HFF-Myc (cell line): ENCODE measurements at regions not wholly inside any gene's neighbourhood (a gene's known extent, or its start where the extent isn't known, plus 50 kb on each side); places are given as distances from the start of the nearest gene placed in this dataset.

ENCODE experiments used
- DNase-seq: peaks from one replicate; pipeline ENCODE4 v3.0.0-alpha.2; 2011; ENCODE audit warnings: low read depth; ENCODE audit errors: extremely low read depth
- H3K4me3 ChIP-seq: replicated peaks from 2 replicates; pipeline ENCODE4 v1.5.1; 2011; ENCODE audit warnings: low read depth, mild to moderate bottlenecking, control low read depth, low read length
- CTCF ChIP-seq: IDR thresholded peaks from 2 replicates; pipeline ENCODE4 v1.5.1; 2012; ENCODE audit warnings: mild to moderate bottlenecking, low read depth, low read length, control low read depth; ENCODE audit errors: missing control alignments

- DNase-seq = no peak
- no peak overlapping the region for H3K4me3 ChIP-seq
- TF ChIP-seq CTCF = no peak
Measured at GRCh38 chr10:110366635-110367034, 61.9 kb upstream of the SMNDC1 start.

- no peak for DNase-seq
- TF ChIP-seq CTCF = no peak
- no peak overlapping the region for H3K4me3 ChIP-seq
Measured at GRCh38 chr10:110368002-110368401, 63.3 kb upstream of the SMNDC1 start.

GRCh38 chr10:110368556-110368955 is 63.8 kb upstream of the SMNDC1 start:
- no peak for DNase-seq
- TF ChIP-seq CTCF = no peak

GRCh38 chr10:110370006-110370405 is 65.3 kb upstream of the SMNDC1 start:
- no peak for TF ChIP-seq CTCF
- DNase-seq = no peak
- no peak overlapping the region for H3K4me3 ChIP-seq

More at GRCh38 chr10:110368556-110368955, 63.8 kb upstream of the SMNDC1 start:
- no peak overlapping the region for H3K4me3 ChIP-seq

GRCh38 chr10:110372656-110373055 is 67.9 kb upstream of the SMNDC1 start:
- DNase-seq = no peak
- TF ChIP-seq CTCF = no peak
- H3K4me3 ChIP-seq = no peak overlapping the region

- no peak overlapping the region for H3K4me3 ChIP-seq
- no peak for TF ChIP-seq CTCF
Measured at GRCh38 chr10:110373059-110373458, 68.3 kb upstream of the SMNDC1 start.

More at GRCh38 chr10:110373059-110373458, 68.3 kb upstream of the SMNDC1 start:
- DNase-seq = no peak
